ENCODE measurements at regions not wholly inside any gene's neighbourhood (a gene's known extent, or its start where the extent isn't known, plus 50 kb on each side); places are given as distances from the start of the nearest gene placed in this dataset.

GRCh38 chr13:104477261-104477660, 1411.0 kb upstream of the SLC10A2 start:
- DNase-seq, result no peak
- H3K27ac Mint-ChIP-seq, result no peak overlapping the region
- H3K27me3 Mint-ChIP-seq, result no peaks in the 10 kb centered on the region
- peaks cover 14% of the 10 kb centered on the region for H3K9me3 Mint-ChIP-seq
- no peaks in the 10 kb centered on the region for H3K36me3 Mint-ChIP-seq (ENCODE audit: low read depth)
- no peaks in the 10 kb centered on the region for H3K4me1 Mint-ChIP-seq
- no peak overlapping the region for H3K4me3 Mint-ChIP-seq
- ChIA-PET POLR2A (no interaction called here), CTCF (no interaction called here)

- no peaks in the 10 kb centered on the region for H3K36me3 Mint-ChIP-seq (ENCODE audit: low read depth)
- ChIA-PET POLR2A (no interaction called here), CTCF (no interaction called here)
- no peak for DNase-seq
- peaks cover 5% of the 10 kb centered on the region for H3K9me3 Mint-ChIP-seq
- no peaks in the 10 kb centered on the region for H3K4me1 Mint-ChIP-seq
- H3K27ac Mint-ChIP-seq, result no peak overlapping the region
- no peak overlapping the region for H3K4me3 Mint-ChIP-seq
- H3K27me3 Mint-ChIP-seq, result no peaks in the 10 kb centered on the region
Observed at GRCh38 chr13:104473936-104474335, 1407.7 kb upstream of the SLC10A2 start.

- POLR2A ChIA-PET, result no interaction called here
- no peaks in the 10 kb centered on the region for H3K27me3 Mint-ChIP-seq
- H3K27ac Mint-ChIP-seq, result no peak overlapping the region
- no peaks in the 10 kb centered on the region for H3K36me3 Mint-ChIP-seq (ENCODE audit: low read depth)
- CTCF ChIA-PET, result no interaction called here
- no peaks in the 10 kb centered on the region for H3K4me1 Mint-ChIP-seq
- no peak overlapping the region for H3K4me3 Mint-ChIP-seq
- no peak for DNase-seq
- H3K9me3 Mint-ChIP-seq, result peaks cover 9% of the 10 kb centered on the region
Observed at GRCh38 chr13:104466016-104466415, 1399.8 kb upstream of the SLC10A2 start.

- CTCF ChIA-PET, result no interaction called here
- H3K36me3 Mint-ChIP-seq (ENCODE audit: low read depth), result no peaks in the 10 kb centered on the region
- H3K27me3 Mint-ChIP-seq, result no peaks in the 10 kb centered on the region
Observed at GRCh38 chr13:104461049-104461448, 1394.8 kb upstream of the SLC10A2 start.

GRCh38 chr13:104460554-104460953, 1394.3 kb upstream of the SLC10A2 start:
- Mint-ChIP-seq H3K4me1 (no peaks in the 10 kb centered on the region), H3K27me3 (no peaks in the 10 kb centered on the region), H3K9me3 (peaks cover 12% of the 10 kb centered on the region), H3K36me3 (ENCODE audit: low read depth) (no peaks in the 10 kb centered on the region), H3K4me3 (no peak overlapping the region), H3K27ac (no peak overlapping the region)
- no peak for DNase-seq
- ChIA-PET POLR2A (no interaction called here), CTCF (no interaction called here)

More at GRCh38 chr13:104461049-104461448, 1394.8 kb upstream of the SLC10A2 start:
- Mint-ChIP-seq H3K4me1 (no peaks in the 10 kb centered on the region), H3K27ac (no peak overlapping the region), H3K4me3 (no peak overlapping the region), H3K9me3 (peaks cover 12% of the 10 kb centered on the region)
- POLR2A ChIA-PET, result no interaction called here
- no peak for DNase-seq

- ChIA-PET CTCF (no interaction called here), POLR2A (no interaction called here)
- peaks cover 19% of the 10 kb centered on the region for H3K9me3 Mint-ChIP-seq
- H3K27ac Mint-ChIP-seq, result no peak overlapping the region
- H3K27me3 Mint-ChIP-seq, result no peaks in the 10 kb centered on the region
- H3K36me3 Mint-ChIP-seq (ENCODE audit: low read depth), result no peaks in the 10 kb centered on the region
- no peak for DNase-seq
- H3K4me1 Mint-ChIP-seq, result no peaks in the 10 kb centered on the region
- H3K4me3 Mint-ChIP-seq, result no peak overlapping the region
Observed at GRCh38 chr13:104450006-104450405, 1383.8 kb upstream of the SLC10A2 start.

GRCh38 chr13:104447348-104447747, 1381.1 kb upstream of the SLC10A2 start:
- H3K9me3 Mint-ChIP-seq, result peaks cover 21% of the 10 kb centered on the region
- POLR2A ChIA-PET, result no interaction called here
- H3K36me3 Mint-ChIP-seq (ENCODE audit: low read depth), result no peaks in the 10 kb centered on the region
- no peak for DNase-seq
- H3K27me3 Mint-ChIP-seq, result no peaks in the 10 kb centered on the region
- CTCF ChIA-PET, result no interaction called here
- no peak overlapping the region for H3K27ac Mint-ChIP-seq
- no peaks in the 10 kb centered on the region for H3K4me1 Mint-ChIP-seq
- no peak overlapping the region for H3K4me3 Mint-ChIP-seq

- H3K36me3 Mint-ChIP-seq (ENCODE audit: low read depth), result no peaks in the 10 kb centered on the region
- POLR2A ChIA-PET, result no interaction called here
- H3K9me3 Mint-ChIP-seq, result peaks cover 12% of the 10 kb centered on the region
- H3K27ac Mint-ChIP-seq, result no peak overlapping the region
- no peaks in the 10 kb centered on the region for H3K27me3 Mint-ChIP-seq
- no peaks in the 10 kb centered on the region for H3K4me1 Mint-ChIP-seq
- no peak overlapping the region for H3K4me3 Mint-ChIP-seq
- CTCF ChIA-PET, result no interaction called here
- DNase-seq, result no peak
Observed at GRCh38 chr13:104442536-104442935, 1376.3 kb upstream of the SLC10A2 start.

- H3K4me1 Mint-ChIP-seq, result no peaks in the 10 kb centered on the region
- POLR2A ChIA-PET, result no interaction called here
- peaks cover 2% of the 10 kb centered on the region for H3K9me3 Mint-ChIP-seq
- no peak overlapping the region for H3K4me3 Mint-ChIP-seq
- H3K27me3 Mint-ChIP-seq, result no peaks in the 10 kb centered on the region
- CTCF ChIA-PET, result no interaction called here
- DNase-seq, result no peak
- H3K27ac Mint-ChIP-seq, result no peak overlapping the region
- no peaks in the 10 kb centered on the region for H3K36me3 Mint-ChIP-seq (ENCODE audit: low read depth)
Observed at GRCh38 chr13:104436555-104436954, 1370.3 kb upstream of the SLC10A2 start.

GRCh38 chr13:104431895-104432294, 1365.7 kb upstream of the SLC10A2 start:
- H3K9me3 Mint-ChIP-seq, result peaks cover 8% of the 10 kb centered on the region
- H3K27me3 Mint-ChIP-seq, result no peaks in the 10 kb centered on the region
- DNase-seq, result no peak
- ChIA-PET CTCF (no interaction called here), POLR2A (no interaction called here)
- no peaks in the 10 kb centered on the region for H3K36me3 Mint-ChIP-seq (ENCODE audit: low read depth)
- H3K27ac Mint-ChIP-seq, result no peak overlapping the region
- no peaks in the 10 kb centered on the region for H3K4me1 Mint-ChIP-seq
- no peak overlapping the region for H3K4me3 Mint-ChIP-seq

GRCh38 chr13:104426435-104426834, 1360.2 kb upstream of the SLC10A2 start:
- POLR2A ChIA-PET, result no interaction called here
- Mint-ChIP-seq H3K9me3 (peaks cover 9% of the 10 kb centered on the region), H3K4me3 (no peak overlapping the region), H3K4me1 (no peaks in the 10 kb centered on the region), H3K27me3 (no peaks in the 10 kb centered on the region), H3K36me3 (ENCODE audit: low read depth) (no peaks in the 10 kb centered on the region), H3K27ac (no peak overlapping the region)
- CTCF ChIA-PET, result no interaction called here
- no peak for DNase-seq

GRCh38 chr13:104422668-104423067, 1356.5 kb upstream of the SLC10A2 start:
- POLR2A ChIA-PET, result no interaction called here
- CTCF ChIA-PET, result no interaction called here
- Mint-ChIP-seq H3K9me3 (peaks cover 3% of the 10 kb centered on the region), H3K4me1 (no peaks in the 10 kb centered on the region), H3K4me3 (no peak overlapping the region), H3K27ac (no peak overlapping the region), H3K27me3 (no peaks in the 10 kb centered on the region), H3K36me3 (ENCODE audit: low read depth) (no peaks in the 10 kb centered on the region)
- DNase-seq, result no peak

- Mint-ChIP-seq H3K9me3 (no peaks in the 10 kb centered on the region), H3K36me3 (ENCODE audit: low read depth) (no peaks in the 10 kb centered on the region), H3K4me3 (no peak overlapping the region), H3K4me1 (no peaks in the 10 kb centered on the region), H3K27ac (no peak overlapping the region), H3K27me3 (no peaks in the 10 kb centered on the region)
- ChIA-PET POLR2A (no interaction called here), CTCF (no interaction called here)
- no peak for DNase-seq
Observed at GRCh38 chr13:104416973-104417372, 1350.8 kb upstream of the SLC10A2 start.

- ChIA-PET CTCF (no interaction called here), POLR2A (no interaction called here)
- no peaks in the 10 kb centered on the region for H3K27me3 Mint-ChIP-seq
- no peaks in the 10 kb centered on the region for H3K4me1 Mint-ChIP-seq
- no peaks in the 10 kb centered on the region for H3K36me3 Mint-ChIP-seq (ENCODE audit: low read depth)
- no peaks in the 10 kb centered on the region for H3K9me3 Mint-ChIP-seq
- H3K27ac Mint-ChIP-seq, result no peak overlapping the region
- no peak for DNase-seq
- H3K4me3 Mint-ChIP-seq, result no peak overlapping the region
Observed at GRCh38 chr13:104414771-104415170, 1348.6 kb upstream of the SLC10A2 start.

- no peak overlapping the region for H3K4me3 Mint-ChIP-seq
- H3K36me3 Mint-ChIP-seq (ENCODE audit: low read depth), result no peaks in the 10 kb centered on the region
- no peak overlapping the region for H3K27ac Mint-ChIP-seq
- H3K9me3 Mint-ChIP-seq, result no peaks in the 10 kb centered on the region
- H3K27me3 Mint-ChIP-seq, result no peaks in the 10 kb centered on the region
- DNase-seq, result no peak
- no peaks in the 10 kb centered on the region for H3K4me1 Mint-ChIP-seq
- POLR2A ChIA-PET, result no interaction called here
- CTCF ChIA-PET, result no interaction called here
Observed at GRCh38 chr13:104414181-104414580, 1348.0 kb upstream of the SLC10A2 start.
